Esophagus muscularis mucosa (tissue), 4 donors: ENCODE measurements at regions not wholly inside any gene's neighbourhood (a gene's known extent, or its start where the extent isn't known, plus 50 kb on each side); places are given as distances from the start of the nearest gene placed in this dataset.
"Not testable (repeated sequence)": the region's sequence is repeated elsewhere in the genome, so short reads cannot be mapped to it uniquely, and the experiment has no call there.

Source experiments
- DNase-seq: peaks from one replicate; pipeline ENCODE4 v3.0.0-alpha.2; 2017; ENCODE audit errors: extremely low spot score
- H3K27ac ChIP-seq, 4 donors: fragments of 200-600 bp; sonication (generic); replicated peaks in 1 of 4; 1 replicate in 3 of 4; 2 replicates in 1 of 4; pipeline ENCODE4 v1.5.1; 2016 to 2019; ENCODE audit warnings: mild to moderate bottlenecking in 1 of 4
- H3K27me3 ChIP-seq, 4 donors: fragments of 200-600 bp; sonication (generic); one replicate each; pipeline versions ENCODE4 v1.5.1 to v1.6.0; 2016 to 2019
- H3K36me3 ChIP-seq, 4 donors: fragments of 200-600 bp; sonication (generic); one replicate each; pipeline ENCODE4 v1.5.1; 2016 to 2019
- H3K4me1 ChIP-seq, 4 donors: fragments of 200-600 bp; sonication (generic); one replicate each; pipeline ENCODE4 v1.5.1; 2016 to 2019
- H3K4me3 ChIP-seq, 4 donors: fragments of 200-600 bp; sonication (generic); 1 replicate in 2 of 4; 2 replicates in 2 of 4; pipeline ENCODE4 v1.5.1; 2016 to 2019; ENCODE audit warnings: mild to moderate bottlenecking in 4 of 4, moderate library complexity in 1 of 4
- H3K9me3 ChIP-seq, 4 donors: fragments of 200-600 bp; sonication (generic); 1 replicate in 3 of 4; 2 replicates in 1 of 4; pipeline ENCODE4 v1.5.1; 2016 to 2019
- EP300 ChIP-seq: sonication (generic); formaldehyde crosslinking; IDR thresholded peaks from one replicate; pipeline ENCODE4 v1.6.1; 2017; ENCODE audit warnings: antibody characterized with exemption
- POLR2A ChIP-seq: fragments of 450-650 bp; IDR thresholded peaks from one replicate; pipeline ENCODE4 v1.6.1; 2017; ENCODE audit warnings: antibody characterized with exemption, moderate library complexity, mild to moderate bottlenecking, low read depth
- POLR2AphosphoS5 ChIP-seq, 2 donors: sonication (generic); formaldehyde crosslinking; IDR thresholded peaks; one replicate each; pipeline ENCODE4 v1.6.1; 2017; ENCODE audit warnings: antibody characterized with exemption in 2 of 2
- WGBS: methylation state at CpG from one replicate; pipeline ENCODE4 v1.1.5; 2018; 5-methylcytosine and 5-hydroxymethylcytosine counted together
- intact Hi-C: fragments of 100-400 bp; cut with DNase I; formaldehyde crosslinking; loops from one replicate; pipeline ENCODE4 v1.15.1; 2023
- TF ChIP-seq, protein P1 (sequence below), 3 experiments: fragments of 200-600 bp in 2 of 3; fragments of 450-650 bp in 1 of 3; sonication (generic) in 2 of 3; IDR thresholded peaks; one replicate each; pipeline ENCODE4 v1.5.1; 2017 to 2019; ENCODE audit warnings: antibody characterized with exemption in 3 of 3, mild to moderate bottlenecking in 2 of 3, moderate library complexity in 1 of 3

DNA sequence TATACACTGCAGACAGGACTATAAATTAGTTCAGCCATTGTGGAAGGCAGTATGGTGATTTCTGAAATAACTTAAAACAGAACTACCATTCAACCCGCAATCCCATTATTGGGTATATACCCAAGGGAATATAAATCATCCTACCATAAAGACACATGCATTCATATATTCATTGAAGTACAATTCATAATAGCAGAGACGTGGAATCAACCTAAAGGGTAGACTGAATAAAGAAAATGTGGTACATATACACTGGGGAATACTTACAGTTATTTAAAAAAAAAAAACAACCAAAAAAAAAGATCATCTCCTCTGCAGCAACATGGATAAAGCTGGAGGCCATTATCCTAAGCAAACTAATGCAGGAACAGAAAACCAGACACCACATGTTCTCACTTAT lies 473.9 kb downstream of the TRHDE start:
- no peak overlapping the region for H3K4me3 ChIP-seq
- 83% methylated on average over 2 of the region's 2 CpGs for WGBS
- no peaks in the 10 kb centered on the region for H3K36me3 ChIP-seq
- no peaks in the 10 kb centered on the region for H3K4me1 ChIP-seq
- intact Hi-C loops, result no loop called here
- TF ChIP-seq POLR2AphosphoS5 (IDR thresholded peaks at IDR 0.05) (no peak), EP300 (no peak), POLR2A (no peak)
- TF ChIP-seq, protein P1, sequence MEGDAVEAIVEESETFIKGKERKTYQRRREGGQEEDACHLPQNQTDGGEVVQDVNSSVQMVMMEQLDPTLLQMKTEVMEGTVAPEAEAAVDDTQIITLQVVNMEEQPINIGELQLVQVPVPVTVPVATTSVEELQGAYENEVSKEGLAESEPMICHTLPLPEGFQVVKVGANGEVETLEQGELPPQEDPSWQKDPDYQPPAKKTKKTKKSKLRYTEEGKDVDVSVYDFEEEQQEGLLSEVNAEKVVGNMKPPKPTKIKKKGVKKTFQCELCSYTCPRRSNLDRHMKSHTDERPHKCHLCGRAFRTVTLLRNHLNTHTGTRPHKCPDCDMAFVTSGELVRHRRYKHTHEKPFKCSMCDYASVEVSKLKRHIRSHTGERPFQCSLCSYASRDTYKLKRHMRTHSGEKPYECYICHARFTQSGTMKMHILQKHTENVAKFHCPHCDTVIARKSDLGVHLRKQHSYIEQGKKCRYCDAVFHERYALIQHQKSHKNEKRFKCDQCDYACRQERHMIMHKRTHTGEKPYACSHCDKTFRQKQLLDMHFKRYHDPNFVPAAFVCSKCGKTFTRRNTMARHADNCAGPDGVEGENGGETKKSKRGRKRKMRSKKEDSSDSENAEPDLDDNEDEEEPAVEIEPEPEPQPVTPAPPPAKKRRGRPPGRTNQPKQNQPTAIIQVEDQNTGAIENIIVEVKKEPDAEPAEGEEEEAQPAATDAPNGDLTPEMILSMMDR (IDR thresholded peaks at IDR 0.05), result no peak
- DNase-seq, result no peak
- H3K9me3 ChIP-seq, result peaks cover 0 to 9% (median 4%) of the 10 kb centered on the region in 4 donors
- no peaks in the 10 kb centered on the region for H3K27me3 ChIP-seq
- no peak overlapping the region for H3K27ac ChIP-seq

DNA sequence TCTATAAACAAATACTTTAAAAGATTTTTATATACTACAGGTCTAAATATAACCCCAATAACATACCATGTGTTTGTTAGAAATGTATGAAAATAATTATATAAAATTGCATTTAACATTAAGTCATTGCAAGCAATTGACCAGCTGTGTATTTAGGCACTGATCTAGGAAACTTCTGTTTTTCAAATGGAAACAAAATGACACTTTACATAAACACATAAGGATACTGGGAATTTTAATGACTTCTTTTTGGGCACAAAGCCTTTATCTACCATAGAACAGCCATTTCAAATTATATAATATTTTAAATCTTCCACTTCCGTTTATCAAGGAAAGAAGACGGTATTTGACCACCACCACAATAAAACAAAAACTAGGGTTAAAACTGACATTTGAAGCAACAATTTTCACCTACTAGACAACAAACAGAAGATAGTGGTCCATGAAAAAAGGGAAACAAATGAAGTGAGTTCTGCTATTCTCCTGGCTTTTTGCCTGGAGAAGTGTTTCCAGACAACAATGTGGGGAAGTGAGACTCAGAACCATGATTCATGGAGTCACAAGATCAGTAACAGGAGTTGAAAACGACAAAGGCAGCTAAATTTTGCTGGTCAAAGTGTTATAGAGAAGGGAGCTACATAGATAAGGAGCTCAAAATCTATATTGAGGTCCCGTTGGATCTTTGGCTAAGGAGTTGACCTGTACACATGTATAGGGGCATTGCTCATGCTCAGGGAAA lies 475.1 kb downstream of the TRHDE start:
- WGBS, result 63% methylated on average over 4 of the region's 4 CpGs

DNA sequence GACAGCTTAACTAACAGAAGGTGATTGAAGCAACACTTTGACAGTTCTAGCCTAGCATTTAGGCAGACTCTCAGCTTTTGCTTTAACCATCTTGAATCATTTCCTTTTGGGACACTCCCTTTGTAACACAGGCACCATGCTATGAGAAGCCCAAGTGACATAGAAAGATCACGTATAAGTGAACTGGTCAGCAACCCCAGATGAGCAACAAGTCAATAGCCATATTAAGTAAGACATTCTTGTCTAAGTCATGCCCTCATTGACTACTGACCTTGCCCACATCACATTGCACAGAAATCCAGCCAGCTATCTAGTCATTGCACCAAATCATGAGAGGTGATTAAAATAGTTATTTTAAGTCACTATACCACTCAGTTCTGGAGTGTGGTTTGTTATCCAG lies 476.8 kb downstream of the TRHDE start:
- Histone ChIP-seq H3K27ac (no peak overlapping the region), H3K27me3 (no peaks in the 10 kb centered on the region), H3K36me3 (no peaks in the 10 kb centered on the region), H3K4me1 (no peaks in the 10 kb centered on the region), H3K9me3 (no peaks in the 10 kb centered on the region), H3K4me3 (no peak overlapping the region)
- 95% methylated on average over 1 of the region's 1 CpG for WGBS
- intact Hi-C loops, result no loop called here
- no peak for DNase-seq
- TF ChIP-seq POLR2A (no peak), EP300 (no peak), POLR2AphosphoS5 (IDR thresholded peaks at IDR 0.05) (no peak)
- TF ChIP-seq, protein P1 (IDR thresholded peaks at IDR 0.05), result no peak

More for the DNA sequence above, 475.1 kb downstream of the TRHDE start:
- DNase-seq, result no peak
- Histone ChIP-seq H3K4me3 (no peak overlapping the region), H3K36me3 (no peaks in the 10 kb centered on the region), H3K27ac (no peak overlapping the region), H3K9me3 (peaks cover 0 to 6% (median under 1%) of the 10 kb centered on the region in 4 donors), H3K4me1 (no peaks in the 10 kb centered on the region), H3K27me3 (no peaks in the 10 kb centered on the region)
- TF ChIP-seq, protein P1 (IDR thresholded peaks at IDR 0.05), result no peak
- TF ChIP-seq POLR2A (no peak), EP300 (no peak), POLR2AphosphoS5 (IDR thresholded peaks at IDR 0.05) (no peak)
- intact Hi-C loops, result no loop called here

DNA sequence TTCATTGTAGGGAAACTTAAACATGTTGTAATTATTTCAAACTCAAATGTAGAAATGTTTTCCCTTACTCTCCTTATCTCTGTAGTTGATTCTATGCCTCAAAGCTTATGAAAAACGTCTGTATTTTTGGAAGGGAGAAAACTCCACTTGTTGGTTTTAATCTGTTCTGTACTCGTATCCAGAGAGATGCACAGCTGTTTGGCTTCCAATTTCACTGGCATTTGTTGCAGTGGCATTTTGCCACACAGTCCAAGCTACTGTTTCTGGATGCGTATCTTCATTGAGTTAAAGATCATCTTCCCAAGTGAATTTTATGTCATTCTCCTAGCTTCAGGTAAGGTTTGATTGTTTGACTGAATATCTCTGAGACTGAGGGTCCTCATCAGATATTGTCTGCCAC lies 481.4 kb downstream of the TRHDE start:
- H3K27me3 ChIP-seq, result no peaks in the 10 kb centered on the region
- H3K9me3 ChIP-seq, result peaks cover 0 to 13% (median 0%) of the 10 kb centered on the region in 4 donors
- intact Hi-C loops, result no loop called here
- no peak overlapping the region for H3K4me3 ChIP-seq
- TF ChIP-seq POLR2A, result no peak
- TF ChIP-seq POLR2AphosphoS5 (IDR thresholded peaks at IDR 0.05), result no peak
- TF ChIP-seq, protein P1 (IDR thresholded peaks at IDR 0.05), result no peak
- no peak for TF ChIP-seq EP300
- 41% methylated on average over 3 of the region's 3 CpGs for WGBS
- no peaks in the 10 kb centered on the region for H3K36me3 ChIP-seq
- H3K27ac ChIP-seq, result no peak overlapping the region
- H3K4me1 ChIP-seq, result no peaks in the 10 kb centered on the region
- DNase-seq, result no peak

DNA sequence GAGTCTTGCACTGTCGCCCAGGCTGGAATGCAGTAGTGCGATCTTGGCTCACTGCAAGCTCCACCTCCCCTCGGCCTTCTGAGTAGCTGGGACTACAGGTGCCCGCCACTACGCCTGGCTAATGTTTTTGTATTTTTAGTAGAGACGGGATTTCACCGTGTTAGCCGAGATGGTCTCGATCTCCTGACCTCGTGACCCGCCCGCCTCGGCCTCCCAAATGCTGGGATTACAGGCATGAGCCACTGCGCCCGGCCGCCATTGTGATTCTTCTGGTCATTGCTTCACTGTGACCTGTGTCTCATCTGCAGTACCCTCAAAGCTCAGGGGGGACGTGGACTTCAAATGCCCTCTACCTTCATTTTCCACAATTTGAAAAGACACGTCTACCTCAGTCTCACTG lies 481.9 kb downstream of the TRHDE start:
- peaks cover 0 to 17% (median 0%) of the 10 kb centered on the region in 4 donors for H3K9me3 ChIP-seq
- H3K27ac ChIP-seq, H3K4me3 ChIP-seq, H3K27me3 ChIP-seq, H3K36me3 ChIP-seq, intact Hi-C loops, H3K4me1 ChIP-seq, DNase-seq: not testable (repeated sequence)
- WGBS, result 88% methylated on average over 18 of the region's 18 CpGs
